Mucosa of gallbladder (tissue), 1 donor: ENCODE measurements at regions not wholly inside any gene's neighbourhood (a gene's known extent, or its start where the extent isn't known, plus 50 kb on each side); places are given as distances from the start of the nearest gene placed in this dataset.

ENCODE experiments used
- DNase-seq: peaks from one replicate; pipeline ENCODE4 v3.0.0-alpha.2; 2020; ENCODE audit warnings: low spot score
- donor health status: DM: no; HTN: no; CAD: no.

GRCh38 chr1:60431593-60431992 lies 358.0 kb upstream of the C1orf87 start:
- DNase-seq: no peak

- no peak for DNase-seq
These were observed 356.8 kb upstream of the C1orf87 start for GRCh38 chr1:60430375-60430774.

GRCh38 chr1:60428127-60428526 lies 354.6 kb upstream of the C1orf87 start:
- no peak for DNase-seq

- DNase-seq: no peak
These were observed 354.1 kb upstream of the C1orf87 start for GRCh38 chr1:60427701-60428100.

GRCh38 chr1:60427194-60427593 lies 353.6 kb upstream of the C1orf87 start:
- DNase-seq: no peak

- DNase-seq: no peak
These were observed 352.0 kb upstream of the C1orf87 start for GRCh38 chr1:60425528-60425927.

- DNase-seq: no peak
These were observed 349.7 kb upstream of the C1orf87 start for GRCh38 chr1:60423146-60423780.

- DNase-seq: no peak
These were observed 348.4 kb upstream of the C1orf87 start for GRCh38 chr1:60421965-60422364.

GRCh38 chr1:60419023-60419422 lies 345.5 kb upstream of the C1orf87 start:
- DNase-seq: no peak

- no peak for DNase-seq
These were observed 342.1 kb upstream of the C1orf87 start for GRCh38 chr1:60415696-60416095.

GRCh38 chr1:60413091-60413490 lies 339.5 kb upstream of the C1orf87 start:
- DNase-seq: no peak

GRCh38 chr1:60411591-60411990 lies 338.0 kb upstream of the C1orf87 start:
- no peak for DNase-seq

- DNase-seq: no peak
These were observed 329.2 kb upstream of the C1orf87 start for GRCh38 chr1:60402816-60403215.

GRCh38 chr1:60402216-60402615 lies 328.6 kb upstream of the C1orf87 start:
- DNase-seq: no peak

GRCh38 chr1:60394436-60394835 lies 320.9 kb upstream of the C1orf87 start:
- no peak for DNase-seq

- no peak for DNase-seq
These were observed 317.2 kb upstream of the C1orf87 start for GRCh38 chr1:60390593-60391282.

GRCh38 chr1:60388092-60388987 lies 314.8 kb upstream of the C1orf87 start:
- DNase-seq: no peak

GRCh38 chr1:60387175-60387574 lies 313.6 kb upstream of the C1orf87 start:
- no peak for DNase-seq

- DNase-seq: no peak
These were observed 312.7 kb upstream of the C1orf87 start for GRCh38 chr1:60386249-60386648.

GRCh38 chr1:60376196-60376595 lies 302.6 kb upstream of the C1orf87 start:
- DNase-seq: no peak

- DNase-seq: no peak
These were observed 301.0 kb upstream of the C1orf87 start for GRCh38 chr1:60374537-60374936.

GRCh38 chr1:60367532-60367931 lies 294.0 kb upstream of the C1orf87 start:
- no peak for DNase-seq

- DNase-seq: no peak
These were observed 285.9 kb upstream of the C1orf87 start for GRCh38 chr1:60359431-60359830.
